GM21717 (cell line): ENCODE measurements at regions not wholly inside any gene's neighbourhood (a gene's known extent, or its start where the extent isn't known, plus 50 kb on each side); places are given as distances from the start of the nearest gene placed in this dataset.
A peak's percentile ranks its signal among the peaks of the same experiment; 100 is the strongest.
"Not testable (repeated sequence)": the region's sequence is repeated elsewhere in the genome, so short reads cannot be mapped to it uniquely, and the experiment has no call there.

ENCODE experiments used
- ATAC-seq: cut with Tn5 transposase; IDR thresholded peaks from one replicate; pipeline ENCODE4 v1.9.1; 2021; ENCODE audit warnings: mild to moderate bottlenecking, moderate library complexity; ENCODE audit not compliant: unreplicated experiment

- ATAC-seq, result no peak
Observed at GRCh38 chr11:15300341-15300740, 185.6 kb downstream of the INSC start.

- no peak for ATAC-seq
Observed at GRCh38 chr11:15307619-15308024, 192.9 kb downstream of the INSC start.

- ATAC-seq, result no peak
Observed at GRCh38 chr11:15308840-15309239, 194.1 kb downstream of the INSC start.

DNA sequence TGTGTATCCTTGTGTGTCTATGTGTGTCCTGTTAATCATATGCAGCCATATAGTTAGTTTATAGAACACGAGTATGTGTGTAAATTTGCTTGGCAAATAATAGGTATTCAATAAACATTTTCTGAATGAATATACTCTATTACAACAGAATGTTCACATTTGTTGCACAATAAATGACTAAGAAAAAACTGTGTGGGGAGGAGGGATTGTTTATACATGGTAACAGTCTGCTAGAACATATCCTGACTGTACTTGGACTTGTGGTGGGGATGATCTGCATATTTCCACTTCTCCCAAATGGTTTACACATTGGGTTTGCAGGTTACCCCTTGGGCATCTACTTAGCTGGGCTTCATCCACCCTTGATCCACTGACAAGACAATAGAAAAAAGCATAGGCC, 194.6 kb downstream of the INSC start:
- no peak for ATAC-seq

DNA sequence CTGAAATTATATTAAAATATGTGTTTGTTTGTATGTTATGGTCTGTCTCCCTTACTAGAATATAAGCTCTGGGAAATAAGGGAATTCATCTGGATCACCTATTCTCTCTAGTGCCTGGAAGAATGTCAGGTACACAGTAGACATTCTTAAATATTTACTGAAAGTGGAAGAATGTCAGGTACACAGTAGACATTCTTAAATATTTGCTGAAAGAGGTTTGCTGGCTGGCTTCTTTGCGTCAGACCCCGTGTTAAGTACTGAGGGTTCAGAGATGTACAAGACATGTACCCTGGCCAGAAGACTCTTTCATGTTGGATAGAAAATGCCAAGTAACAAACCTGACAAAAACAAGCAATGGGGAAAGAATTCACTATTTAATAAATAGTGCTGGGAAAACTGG, 199.1 kb downstream of the INSC start:
- no peak for ATAC-seq

GRCh38 chr11:15318814-15319213, 204.1 kb downstream of the INSC start:
- no peak for ATAC-seq

- no peak for ATAC-seq
Observed at GRCh38 chr11:15326520-15326919, 211.8 kb downstream of the INSC start.

DNA sequence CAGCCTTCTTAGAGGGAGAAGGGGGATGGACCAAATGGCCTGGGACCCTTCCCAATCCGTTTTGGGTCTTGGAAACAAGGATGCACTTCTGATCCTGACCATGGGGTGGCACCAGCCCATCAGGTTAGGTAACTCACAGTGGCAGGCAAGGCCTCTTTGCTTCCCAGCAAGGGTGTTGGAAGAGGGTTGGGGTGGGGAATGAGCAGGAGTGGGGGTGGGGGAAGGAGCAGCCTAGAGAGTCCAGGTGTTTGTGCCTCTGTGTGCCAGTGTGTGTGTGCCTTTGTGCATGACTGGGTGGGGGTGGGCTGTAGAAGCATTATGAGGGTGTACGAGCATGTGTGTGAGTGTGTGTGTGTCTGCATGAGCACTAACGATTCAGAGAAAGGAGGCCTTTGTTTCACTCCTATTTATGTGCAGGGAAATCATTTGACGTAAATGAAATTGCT, 213.1 kb downstream of the INSC start:
- peak; percentile 65 for ATAC-seq

GRCh38 chr11:15333407-15333806, 218.7 kb downstream of the INSC start:
- ATAC-seq, result no peak

- no peak for ATAC-seq
Observed at GRCh38 chr11:15334766-15335165, 220.0 kb downstream of the INSC start.

GRCh38 chr11:15336021-15336420, 221.3 kb downstream of the INSC start:
- ATAC-seq, result no peak

DNA sequence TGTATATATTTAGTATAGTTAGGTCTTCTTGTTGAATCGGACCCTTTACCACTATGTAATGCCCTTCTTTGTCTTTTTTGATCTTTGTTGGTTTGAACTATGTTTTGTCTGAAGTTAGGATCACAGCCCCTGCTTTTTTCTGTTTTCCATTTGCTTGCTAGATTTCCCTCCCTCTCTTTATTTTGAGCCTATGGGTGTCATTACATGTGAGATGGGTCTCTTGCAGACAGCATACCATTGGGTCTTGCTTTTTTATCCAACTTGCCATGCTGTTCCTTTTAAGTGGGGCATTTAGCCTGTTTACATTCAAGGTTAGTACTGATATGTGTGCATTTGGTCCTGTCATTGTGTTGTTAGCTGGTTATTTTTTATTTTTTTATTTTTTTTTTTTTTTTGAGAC, 224.6 kb downstream of the INSC start:
- ATAC-seq, result no peak

DNA sequence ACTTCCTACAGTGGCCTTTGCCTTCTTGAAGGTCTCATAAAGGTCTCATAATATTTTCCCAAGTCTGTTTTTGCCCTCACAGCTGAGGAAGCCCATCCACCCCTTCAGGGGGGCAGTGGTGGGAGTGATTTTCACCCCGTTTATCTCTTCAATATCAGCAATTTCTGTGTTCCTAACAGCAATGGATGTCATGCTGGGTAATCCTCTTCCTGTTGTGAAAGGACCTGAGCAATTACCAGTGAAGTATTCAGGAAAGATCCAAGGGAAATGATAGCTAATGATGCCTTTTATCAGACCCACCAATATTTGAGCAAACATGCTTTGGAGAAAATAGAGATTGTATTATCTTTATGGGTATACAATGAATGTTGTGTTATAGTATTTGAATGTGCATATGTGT, 226.9 kb downstream of the INSC start:
- no peak for ATAC-seq

- no peak for ATAC-seq
Observed at GRCh38 chr11:15342163-15342562, 227.4 kb downstream of the INSC start.

GRCh38 chr11:15346907-15347306, 232.2 kb downstream of the INSC start:
- ATAC-seq, result no peak

- ATAC-seq, result no peak
Observed at GRCh38 chr11:15347969-15348734, 233.4 kb downstream of the INSC start.

GRCh38 chr11:15349413-15349812, 234.7 kb downstream of the INSC start:
- ATAC-seq, result no peak

- no peak for ATAC-seq
Observed at GRCh38 chr11:15361316-15361715, 246.6 kb downstream of the INSC start.

- ATAC-seq, result not testable (repeated sequence)
Observed at GRCh38 chr11:15365286-15365685, 250.6 kb downstream of the INSC start.

GRCh38 chr11:15367695-15368094, 253.0 kb downstream of the INSC start:
- no peak for ATAC-seq

GRCh38 chr11:15370495-15371147, 255.9 kb downstream of the INSC start:
- ATAC-seq, result no peak

- no peak for ATAC-seq
Observed at GRCh38 chr11:15371533-15371932, 256.8 kb downstream of the INSC start.
